Gastrocnemius medialis (tissue), 4 donors: ENCODE measurements at regions not wholly inside any gene's neighbourhood (a gene's known extent, or its start where the extent isn't known, plus 50 kb on each side); places are given as distances from the start of the nearest gene placed in this dataset.

ENCODE experiments used
- ATAC-seq, 2 donors: fragments of 150-250 bp; one replicate each; pipeline ENCODE4 v1.9.1; 2016
- DNase-seq, 2 donors: peaks; one replicate each; pipeline ENCODE4 v3.0.0-alpha.2; 2019
- H3K27ac ChIP-seq, 4 donors: fragments of 200-600 bp; sonication (generic); 1 replicate in 1 of 4; 2 replicates in 3 of 4; pipeline ENCODE4 v1.5.1; 2016 to 2018; ENCODE audit warnings: mild to moderate bottlenecking in 2 of 4, moderate library complexity in 1 of 4
- H3K27me3 ChIP-seq, 3 donors: fragments of 200-600 bp; sonication (generic) in 2 of 3; 1 replicate in 1 of 3; 2 replicates in 2 of 3; pipeline versions ENCODE4 v1.5.1 to v1.6.0; 2016 to 2019; ENCODE audit warnings: mild to moderate bottlenecking in 1 of 3, moderate library complexity in 1 of 3
- H3K36me3 ChIP-seq, 2 donors: fragments of 200-600 bp; sonication (generic) in 1 of 2; one replicate each; pipeline ENCODE4 v1.5.1; 2017 to 2018
- H3K4me1 ChIP-seq, 2 donors: fragments of 200-600 bp; sonication (generic) in 1 of 2; one replicate each; pipeline ENCODE4 v1.5.1; 2016 to 2017; ENCODE audit warnings: mild to moderate bottlenecking in 2 of 2
- H3K4me3 ChIP-seq, 4 donors: fragments of 200-600 bp; sonication (generic) in 3 of 4; 1 replicate in 1 of 4; 2 replicates in 3 of 4; pipeline ENCODE4 v1.5.1; 2016 to 2019; ENCODE audit warnings: mild to moderate bottlenecking in 2 of 4
- H3K9me3 ChIP-seq, 3 donors: fragments of 200-600 bp; sonication (generic) in 2 of 3; 1 replicate in 1 of 3; 2 replicates in 2 of 3; pipeline ENCODE4 v1.5.1; 2016 to 2019
- POLR2A ChIP-seq, 2 donors: fragments of 450-650 bp; IDR thresholded peaks; one replicate each; pipeline ENCODE4 v1.6.1; 2017; ENCODE audit warnings: antibody characterized with exemption in 2 of 2, mild to moderate bottlenecking in 2 of 2, moderate library complexity in 2 of 2
- in situ Hi-C, 4 donors: fragments of 200-750 bp; cut with MboI; loops; one replicate each; pipeline versions ENCODE4 v1.15.0 to v1.8.0; 2017; ENCODE audit warnings: low sequenced_read_pairs in 4 of 4
- intact Hi-C: fragments of 100-400 bp; cut with DNase I; formaldehyde crosslinking; loops from one replicate; pipeline ENCODE4 v1.15.1; 2023; ENCODE audit warnings: low total_unique reads
- TF ChIP-seq, protein P1 (sequence below), 5 experiments: fragments of 450-650 bp in 3 of 5; fragments of 200-600 bp in 2 of 5; sonication (generic) in 2 of 5; IDR thresholded peaks in 4 of 5; conservative IDR thresholded peaks in 1 of 5; 1 replicate in 4 of 5; 2 replicates in 1 of 5; pipeline ENCODE4 v1.5.1; 2016 to 2019; ENCODE audit warnings: antibody characterized with exemption in 5 of 5, mild to moderate bottlenecking in 3 of 5, moderate library complexity in 3 of 5

DNA sequence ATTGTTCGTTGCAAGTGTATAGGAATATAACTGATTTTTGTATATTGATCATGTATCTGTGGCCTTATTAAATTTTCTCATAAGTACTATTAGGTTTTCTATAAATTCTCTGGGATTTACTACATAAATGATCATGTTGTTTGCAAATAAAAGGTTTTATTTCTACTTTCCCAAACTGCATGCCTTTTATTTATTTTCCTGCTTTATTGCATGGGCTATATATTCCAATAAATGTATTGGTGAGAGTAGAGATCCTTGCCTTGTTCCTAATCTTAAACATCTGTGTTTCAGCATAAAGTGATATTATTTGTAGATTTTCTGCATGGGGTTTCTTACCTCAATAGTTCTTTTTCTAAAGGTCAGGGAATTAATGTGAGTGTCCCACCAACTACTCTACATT is 107.0 kb upstream of the CD55 start:
- Histone ChIP-seq H3K27me3 (no peaks in the 10 kb centered on the region), H3K36me3 (no peaks in the 10 kb centered on the region), H3K27ac (no peak overlapping the region), H3K4me3 (no peak overlapping the region), H3K4me1 (no peaks in the 10 kb centered on the region), H3K9me3 (peaks cover 0 to 5% (median 0%) of the 10 kb centered on the region in 3 donors)
- ATAC-seq (no peak), DNase-seq (no peak)
- no peak for TF ChIP-seq POLR2A (IDR thresholded peaks at IDR 0.05)
- TF ChIP-seq, protein P1, sequence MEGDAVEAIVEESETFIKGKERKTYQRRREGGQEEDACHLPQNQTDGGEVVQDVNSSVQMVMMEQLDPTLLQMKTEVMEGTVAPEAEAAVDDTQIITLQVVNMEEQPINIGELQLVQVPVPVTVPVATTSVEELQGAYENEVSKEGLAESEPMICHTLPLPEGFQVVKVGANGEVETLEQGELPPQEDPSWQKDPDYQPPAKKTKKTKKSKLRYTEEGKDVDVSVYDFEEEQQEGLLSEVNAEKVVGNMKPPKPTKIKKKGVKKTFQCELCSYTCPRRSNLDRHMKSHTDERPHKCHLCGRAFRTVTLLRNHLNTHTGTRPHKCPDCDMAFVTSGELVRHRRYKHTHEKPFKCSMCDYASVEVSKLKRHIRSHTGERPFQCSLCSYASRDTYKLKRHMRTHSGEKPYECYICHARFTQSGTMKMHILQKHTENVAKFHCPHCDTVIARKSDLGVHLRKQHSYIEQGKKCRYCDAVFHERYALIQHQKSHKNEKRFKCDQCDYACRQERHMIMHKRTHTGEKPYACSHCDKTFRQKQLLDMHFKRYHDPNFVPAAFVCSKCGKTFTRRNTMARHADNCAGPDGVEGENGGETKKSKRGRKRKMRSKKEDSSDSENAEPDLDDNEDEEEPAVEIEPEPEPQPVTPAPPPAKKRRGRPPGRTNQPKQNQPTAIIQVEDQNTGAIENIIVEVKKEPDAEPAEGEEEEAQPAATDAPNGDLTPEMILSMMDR (IDR thresholded peaks at IDR 0.05 in 4 of 5, conservative IDR thresholded peaks at IDR 0.05 in 1 of 5) = no peak
- in situ Hi-C loops = no loop called here
- intact Hi-C loops = no loop called here

DNA sequence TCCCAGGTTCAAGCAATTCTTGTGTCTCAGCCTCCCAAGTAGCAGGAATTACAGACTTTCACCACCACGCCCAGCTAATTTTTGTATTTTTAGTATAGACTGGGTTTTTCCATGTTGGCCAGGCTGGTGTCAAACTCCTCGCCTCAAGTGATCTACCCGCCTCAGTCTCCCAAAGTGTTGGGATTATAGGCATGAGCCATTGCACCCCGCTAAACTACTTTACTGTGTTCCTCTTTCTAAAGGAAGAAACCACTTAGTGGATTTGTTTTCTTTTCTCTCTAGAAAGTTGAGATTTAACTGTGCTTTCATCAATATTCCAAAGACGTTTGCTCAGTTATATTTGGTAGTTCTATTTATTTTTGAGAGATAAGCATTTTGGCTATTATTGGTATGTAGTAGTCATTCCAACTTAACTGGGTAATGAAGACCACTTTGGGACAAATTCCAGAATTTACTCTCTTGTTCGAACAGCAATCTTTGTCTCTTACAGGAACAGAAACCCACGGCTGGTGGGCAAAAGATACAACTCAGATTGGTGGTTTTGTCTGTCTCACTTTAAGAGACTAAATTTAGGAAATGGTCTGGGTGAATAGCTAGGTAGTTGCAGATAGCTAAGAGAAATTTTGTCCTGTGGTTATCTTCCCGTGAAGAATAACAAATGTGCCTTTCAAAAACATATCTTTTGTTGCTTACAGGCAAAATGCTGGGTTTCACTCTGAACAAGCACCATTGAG is 103.5 kb upstream of the CD55 start:
- DNase-seq = no peak

GRCh38 chr1:207218512-207219362 is 102.7 kb upstream of the CD55 start:
- Histone ChIP-seq H3K36me3 (no peaks in the 10 kb centered on the region), H3K27me3 (no peaks in the 10 kb centered on the region), H3K4me3 (no peak overlapping the region), H3K9me3 (peaks cover 0 to 5% (median 0%) of the 10 kb centered on the region in 3 donors), H3K27ac (no peak overlapping the region), H3K4me1 (no peaks in the 10 kb centered on the region)
- ATAC-seq (no peak), DNase-seq (no peak)
- TF ChIP-seq, protein P1 (IDR thresholded peaks at IDR 0.05 in 4 of 5, conservative IDR thresholded peaks at IDR 0.05 in 1 of 5) = no peak
- no peak for TF ChIP-seq POLR2A (IDR thresholded peaks at IDR 0.05)
- in situ Hi-C loops = no loop called here
- intact Hi-C loops = no loop called here

More for the DNA sequence above, 103.5 kb upstream of the CD55 start:
- H3K36me3 ChIP-seq = no peaks in the 10 kb centered on the region
- no peak for ATAC-seq
- no peaks in the 10 kb centered on the region for H3K27me3 ChIP-seq
- no peak overlapping the region for H3K4me3 ChIP-seq
- TF ChIP-seq POLR2A (IDR thresholded peaks at IDR 0.05) = no peak
- TF ChIP-seq, protein P1 (IDR thresholded peaks at IDR 0.05 in 4 of 5, conservative IDR thresholded peaks at IDR 0.05 in 1 of 5) = no peak
- in situ Hi-C loops = no loop called here
- H3K27ac ChIP-seq = no peak overlapping the region
- no peaks in the 10 kb centered on the region for H3K4me1 ChIP-seq
- peaks cover 0 to 5% (median 0%) of the 10 kb centered on the region in 3 donors for H3K9me3 ChIP-seq
- intact Hi-C loops = no loop called here

GRCh38 chr1:207219979-207220889 is 101.2 kb upstream of the CD55 start:
- no peaks in the 10 kb centered on the region for H3K9me3 ChIP-seq
- no peaks in the 10 kb centered on the region for H3K36me3 ChIP-seq
- H3K4me1 ChIP-seq = no peaks in the 10 kb centered on the region
- no peaks in the 10 kb centered on the region for H3K27me3 ChIP-seq
- H3K4me3 ChIP-seq = no peak overlapping the region
- no peak for ATAC-seq
- intact Hi-C loops (no loop called here), in situ Hi-C loops (no loop called here)
- no peak overlapping the region for H3K27ac ChIP-seq
- no peak for DNase-seq
- TF ChIP-seq, protein P1 (IDR thresholded peaks at IDR 0.05 in 4 of 5, conservative IDR thresholded peaks at IDR 0.05 in 1 of 5) = no peak
- no peak for TF ChIP-seq POLR2A (IDR thresholded peaks at IDR 0.05)
